A549 (cell line): ENCODE measurements at regions not wholly inside any gene's neighbourhood (a gene's known extent, or its start where the extent isn't known, plus 50 kb on each side); places are given as distances from the start of the nearest gene placed in this dataset.

Source experiments
- ATAC-seq, 2 experiments: fragments of 200-7000 bp in 1 of 2; fragments of >200 bp in 1 of 2; cut with Nextera tagmentation in 1 of 2; cut with Tn5 transposase in 1 of 2; 3 replicates each; pipeline versions ENCODE4 v1.8.0 to v1.9.1; 2018 to 2020; ENCODE audit warnings: mild to moderate bottlenecking in 1 of 2, moderate library complexity in 1 of 2
- CTCF ChIA-PET: fragments of 300-600 bp; sonication (Branson Sonifier 250); formaldehyde crosslinking; extraction: SDS; loops from one replicate; lab custom pipeline; 2021; ENCODE audit warnings: antibody characterized with exemption, inconsistent platforms; lab: Yijun Ruan, JAX
- POLR2A ChIA-PET: fragments of 350-600 bp; formaldehyde crosslinking; extraction: SDS; loops from one replicate; lab custom pipeline; 2021; ENCODE audit warnings: antibody characterized with exemption, inconsistent platforms; lab: Yijun Ruan, JAX
- DNase-seq, 2 experiments: peaks; one replicate each; pipeline versions ENCODE4 v3.0.0 to v3.0.0-alpha.2; 2011 to 2016; ENCODE audit warnings: low read depth in 1 of 2, low spot score in 1 of 2
- FAIRE-seq: peaks from 2 replicates; lab custom pipeline; 2011; peaks lifted over from hg19 to GRCh38; lab: Jason Lieb, UNC
- H3K27ac ChIP-seq, 2 experiments: fragments of >200 bp; sonication (Bioruptor Twin); formaldehyde crosslinking; 3 replicates each; pipeline ENCODE4 v1.5.1; 2016 to 2017
- H3K4me1 ChIP-seq: fragments of >200 bp; sonication (Bioruptor Twin); formaldehyde crosslinking; 3 replicates; pipeline ENCODE4 v1.6.1; 2016
- H3K4me2 ChIP-seq: fragments of >200 bp; sonication (Bioruptor Twin); formaldehyde crosslinking; 3 replicates; pipeline ENCODE4 v1.6.1; 2016
- H3K4me3 ChIP-seq: fragments of >200 bp; sonication (Bioruptor Twin); formaldehyde crosslinking; 3 replicates; pipeline ENCODE4 v1.5.1; 2016
- H3K9me3 ChIP-seq: fragments of >200 bp; sonication (Bioruptor Twin); formaldehyde crosslinking; 3 replicates; pipeline ENCODE4 v1.6.1; 2016
- EP300 ChIP-seq, 2 experiments: fragments of >200 bp; sonication (Bioruptor Twin); formaldehyde crosslinking; IDR thresholded peaks; 2 replicates in 1 of 2; 3 replicates in 1 of 2; pipeline ENCODE4 v1.6.1; 2016 to 2017
- HEYL ChIP-seq: fragments of 250-450 bp; sonication (Bioruptor Pico); IDR thresholded peaks from 2 replicates; pipeline ENCODE4 v1.8.0; 2021; ENCODE audit warnings: mild to moderate bottlenecking, moderate library complexity
- HOXA7 ChIP-seq: fragments of 250-450 bp; sonication (Bioruptor Pico); IDR thresholded peaks from 2 replicates; pipeline ENCODE4 v1.5.0; 2020; ENCODE audit warnings: mild to moderate bottlenecking, moderate library complexity
- HOXB13 ChIP-seq: fragments of 250-450 bp; sonication (Bioruptor Pico); IDR thresholded peaks from 2 replicates; pipeline ENCODE4 v1.5.0; 2020; ENCODE audit warnings: low read depth, mild to moderate bottlenecking, moderate library complexity
- JUNB ChIP-seq: fragments of >200 bp; sonication (Bioruptor Twin); formaldehyde crosslinking; IDR thresholded peaks from 2 replicates; pipeline ENCODE4 v1.6.1; 2016
- KDM5A ChIP-seq: fragments of 200-600 bp; sonication (generic); IDR thresholded peaks from 2 replicates; pipeline ENCODE4 v1.6.1; 2016; ENCODE audit warnings: antibody characterized with exemption, mild to moderate bottlenecking
- MAFK ChIP-seq: fragments of 450-650 bp; IDR thresholded peaks from 2 replicates; pipeline ENCODE4 v1.6.1; 2014; ENCODE audit not compliant: partially characterized antibody
- NFE2L2 ChIP-seq: fragments of 150-350 bp; conservative IDR thresholded peaks from 2 replicates; pipeline ENCODE4 v1.6.1; 2014; ENCODE audit warnings: low read length
- PHF8 ChIP-seq: fragments of 200-600 bp; sonication (generic); IDR thresholded peaks from 2 replicates; pipeline ENCODE4 v1.6.1; 2016; ENCODE audit warnings: low read depth, mild to moderate bottlenecking, antibody characterized with exemption, moderate library complexity, borderline replicate concordance
- RARB ChIP-seq: fragments of 250-450 bp; sonication (Bioruptor Pico); IDR thresholded peaks from 2 replicates; pipeline ENCODE4 v1.8.0; 2021; ENCODE audit warnings: mild to moderate bottlenecking, moderate library complexity
- TFCP2L1 ChIP-seq: fragments of 250-450 bp; sonication (Bioruptor Pico); IDR thresholded peaks from 2 replicates; pipeline ENCODE4 v1.5.0; 2021; ENCODE audit warnings: mild to moderate bottlenecking
- ZC3H11A ChIP-seq: fragments of 450-650 bp; IDR thresholded peaks from 2 replicates; pipeline ENCODE4 v1.6.1; 2014; ENCODE audit warnings: antibody characterized with exemption, mild to moderate bottlenecking
- ZFP36 ChIP-seq: fragments of 450-650 bp; IDR thresholded peaks from 2 replicates; pipeline ENCODE4 v1.6.1; 2014; ENCODE audit warnings: borderline replicate concordance; ENCODE audit not compliant: partially characterized antibody
- WGBS: methylation state at CpG from one replicate; pipeline ENCODE4 v1.1.6; 2017; ENCODE audit errors: missing lambda C conversion rate; 5-methylcytosine and 5-hydroxymethylcytosine counted together
- TF ChIP-seq, protein P1 (sequence below): fragments of 250-450 bp; sonication (Bioruptor Pico); IDR thresholded peaks from 2 replicates; pipeline ENCODE4 v1.5.0; 2020; ENCODE audit warnings: low read depth, mild to moderate bottlenecking, moderate library complexity
- TF ChIP-seq, protein P2 (sequence below): fragments of 250-450 bp; sonication (Bioruptor Pico); IDR thresholded peaks from 2 replicates; pipeline ENCODE4 v1.5.0; 2021; ENCODE audit warnings: mild to moderate bottlenecking, moderate library complexity, borderline replicate concordance
- TF ChIP-seq, protein P3 (sequence below): IDR thresholded peaks from 2 replicates; pipeline ENCODE4 v1.6.1; 2012
- TF ChIP-seq, protein P4 (sequence below): IDR thresholded peaks from 2 replicates; pipeline ENCODE4 v1.6.1; 2012
- TF ChIP-seq, protein P5 (sequence below): fragments of 450-650 bp; IDR thresholded peaks from 2 replicates; pipeline ENCODE4 v1.6.1; 2014; ENCODE audit warnings: antibody characterized with exemption

DNA sequence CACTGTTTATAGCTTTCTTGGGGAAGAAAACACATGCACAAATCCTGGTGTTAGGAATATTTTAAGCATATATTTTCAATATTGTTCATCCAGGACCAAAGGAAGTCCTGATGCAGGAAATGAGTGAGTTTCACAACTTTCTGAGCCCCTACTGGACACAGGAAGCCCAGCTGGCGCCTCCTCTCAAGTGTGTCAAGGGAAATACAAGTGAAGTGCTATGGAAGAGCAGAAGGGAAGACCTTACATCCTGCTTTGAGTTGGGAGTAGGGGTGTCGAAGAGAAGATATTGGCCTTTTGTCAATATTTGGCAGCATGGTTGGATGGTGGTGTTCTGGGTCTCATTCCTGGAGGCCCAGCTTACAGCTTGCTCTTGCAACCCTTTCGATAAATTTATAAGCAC is 66.1 kb upstream of the ZDHHC17 start:
- ChIA-PET CTCF (interaction anchor here (0.8 to 1.3 kb wide), 4 partner anchors 9 to 67 kb away, joined by 3 to 5 read pairs (median 3); no protein-coding TSS in a partner anchor), POLR2A (no interaction called here)
- no peak for DNase-seq
- ATAC-seq, result peak in 1 of 2 experiments; percentile 22; a peak in 1 of 6 replicates
- TF ChIP-seq, protein P1, sequence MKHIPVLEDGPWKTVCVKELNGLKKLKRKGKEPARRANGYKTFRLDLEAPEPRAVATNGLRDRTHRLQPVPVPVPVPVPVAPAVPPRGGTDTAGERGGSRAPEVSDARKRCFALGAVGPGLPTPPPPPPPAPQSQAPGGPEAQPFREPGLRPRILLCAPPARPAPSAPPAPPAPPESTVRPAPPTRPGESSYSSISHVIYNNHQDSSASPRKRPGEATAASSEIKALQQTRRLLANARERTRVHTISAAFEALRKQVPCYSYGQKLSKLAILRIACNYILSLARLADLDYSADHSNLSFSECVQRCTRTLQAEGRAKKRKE (CRISPR knock-in tag), result no peak
- TF ChIP-seq HOXA7 (CRISPR knock-in tag), result no peak
- no peak for TF ChIP-seq NFE2L2
- no peak for TF ChIP-seq ZFP36
- H3K4me2 ChIP-seq, result no peak overlapping the region
- no peak for FAIRE-seq
- H3K9me3 ChIP-seq, result no peaks in the 10 kb centered on the region
- no peak overlapping the region for H3K27ac ChIP-seq
- 89% methylated on average over 3 of the region's 3 CpGs for WGBS
- no peaks in the 10 kb centered on the region for H3K4me1 ChIP-seq
- H3K4me3 ChIP-seq, result no peak overlapping the region

DNA sequence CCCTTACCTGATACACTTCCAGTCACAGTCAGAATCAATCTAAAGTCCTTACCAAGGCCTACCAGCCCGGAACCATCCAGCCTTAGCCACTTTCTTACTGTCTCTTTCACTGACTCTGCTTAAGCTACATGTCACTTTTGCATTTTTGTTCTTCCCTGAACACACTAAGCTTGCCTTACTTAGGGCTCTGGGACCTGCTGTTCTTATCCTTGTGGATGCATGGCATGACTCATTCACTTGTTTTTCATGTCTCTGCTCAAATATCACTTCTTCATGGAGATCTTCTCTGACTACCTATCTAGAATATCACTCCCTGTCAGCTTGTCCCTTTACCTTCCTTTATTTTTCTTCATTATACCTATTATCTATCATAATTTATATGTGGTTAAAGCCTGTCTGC is 65.6 kb upstream of the ZDHHC17 start:
- TF ChIP-seq TFCP2L1 (CRISPR knock-in tag) (no peak), JUNB (no peak), HOXA7 (CRISPR knock-in tag) (no peak), HOXB13 (CRISPR knock-in tag) (no peak)
- TF ChIP-seq, protein P2, sequence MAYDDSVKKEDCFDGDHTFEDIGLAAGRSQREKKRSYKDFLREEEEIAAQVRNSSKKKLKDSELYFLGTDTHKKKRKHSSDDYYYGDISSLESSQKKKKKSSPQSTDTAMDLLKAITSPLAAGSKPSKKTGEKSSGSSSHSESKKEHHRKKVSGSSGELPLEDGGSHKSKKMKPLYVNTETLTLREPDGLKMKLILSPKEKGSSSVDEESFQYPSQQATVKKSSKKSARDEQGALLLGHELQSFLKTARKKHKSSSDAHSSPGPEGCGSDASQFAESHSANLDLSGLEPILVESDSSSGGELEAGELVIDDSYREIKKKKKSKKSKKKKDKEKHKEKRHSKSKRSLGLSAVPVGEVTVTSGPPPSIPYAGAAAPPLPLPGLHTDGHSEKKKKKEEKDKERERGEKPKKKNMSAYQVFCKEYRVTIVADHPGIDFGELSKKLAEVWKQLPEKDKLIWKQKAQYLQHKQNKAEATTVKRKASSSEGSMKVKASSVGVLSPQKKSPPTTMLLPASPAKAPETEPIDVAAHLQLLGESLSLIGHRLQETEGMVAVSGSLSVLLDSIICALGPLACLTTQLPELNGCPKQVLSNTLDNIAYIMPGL (CRISPR knock-in tag), result no peak
- TF ChIP-seq, protein P3, sequence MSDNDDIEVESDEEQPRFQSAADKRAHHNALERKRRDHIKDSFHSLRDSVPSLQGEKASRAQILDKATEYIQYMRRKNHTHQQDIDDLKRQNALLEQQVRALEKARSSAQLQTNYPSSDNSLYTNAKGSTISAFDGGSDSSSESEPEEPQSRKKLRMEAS, result no peak
- no peaks in the 10 kb centered on the region for H3K4me1 ChIP-seq
- CTCF ChIA-PET, result interaction anchor here (0.9 to 1.3 kb wide), 3 partner anchors 12 to 67 kb away, joined by 3 to 5 read pairs (median 3); no protein-coding TSS in a partner anchor
- DNase-seq, result no peak
- no peak overlapping the region for H3K4me2 ChIP-seq
- FAIRE-seq, result no peak
- WGBS, result 83% methylated on average over 1 of the region's 1 CpG
- no peak overlapping the region for H3K27ac ChIP-seq
- H3K9me3 ChIP-seq, result no peaks in the 10 kb centered on the region
- no peak overlapping the region for H3K4me3 ChIP-seq
- ATAC-seq, result no peak; a peak in 1 of 6 replicates
- POLR2A ChIA-PET, result no interaction called here

DNA sequence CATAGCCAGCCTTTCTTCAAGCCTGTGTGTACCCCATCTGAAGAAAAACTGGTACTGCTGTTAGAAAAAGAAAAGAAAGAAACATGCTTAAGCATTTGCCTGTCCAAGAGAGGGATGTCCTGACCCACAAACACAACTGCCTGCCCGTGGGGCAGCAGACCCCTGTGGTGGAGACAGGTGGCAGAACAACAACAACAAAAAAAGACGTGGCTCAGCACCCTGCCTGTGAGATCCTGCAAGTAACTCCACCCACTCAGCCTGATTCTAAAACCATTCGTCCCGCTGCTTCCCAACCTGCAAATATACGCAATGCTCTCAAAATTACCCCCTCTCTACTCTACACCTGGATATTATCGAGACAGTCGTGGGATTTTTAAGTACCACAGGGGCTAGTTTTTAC is 64.9 kb upstream of the ZDHHC17 start:
- no peak overlapping the region for H3K27ac ChIP-seq
- no peak for FAIRE-seq
- WGBS, result 56% methylated on average over 7 of the region's 7 CpGs
- no peak for DNase-seq
- no peak overlapping the region for H3K4me2 ChIP-seq
- no peak for TF ChIP-seq ZC3H11A
- no peak for TF ChIP-seq EP300 (IDR thresholded peaks at IDR 0.05)
- TF ChIP-seq TFCP2L1 (CRISPR knock-in tag), result no peak
- TF ChIP-seq, protein P4, sequence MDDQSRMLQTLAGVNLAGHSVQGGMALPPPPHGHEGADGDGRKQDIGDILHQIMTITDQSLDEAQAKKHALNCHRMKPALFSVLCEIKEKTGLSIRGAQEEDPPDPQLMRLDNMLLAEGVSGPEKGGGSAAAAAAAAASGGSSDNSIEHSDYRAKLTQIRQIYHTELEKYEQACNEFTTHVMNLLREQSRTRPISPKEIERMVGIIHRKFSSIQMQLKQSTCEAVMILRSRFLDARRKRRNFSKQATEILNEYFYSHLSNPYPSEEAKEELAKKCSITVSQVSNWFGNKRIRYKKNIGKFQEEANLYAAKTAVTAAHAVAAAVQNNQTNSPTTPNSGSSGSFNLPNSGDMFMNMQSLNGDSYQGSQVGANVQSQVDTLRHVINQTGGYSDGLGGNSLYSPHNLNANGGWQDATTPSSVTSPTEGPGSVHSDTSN, result no peak
- TF ChIP-seq KDM5A, result no peak
- TF ChIP-seq ZFP36, result no peak
- TF ChIP-seq HEYL (CRISPR knock-in tag), result no peak
- TF ChIP-seq, protein P5, sequence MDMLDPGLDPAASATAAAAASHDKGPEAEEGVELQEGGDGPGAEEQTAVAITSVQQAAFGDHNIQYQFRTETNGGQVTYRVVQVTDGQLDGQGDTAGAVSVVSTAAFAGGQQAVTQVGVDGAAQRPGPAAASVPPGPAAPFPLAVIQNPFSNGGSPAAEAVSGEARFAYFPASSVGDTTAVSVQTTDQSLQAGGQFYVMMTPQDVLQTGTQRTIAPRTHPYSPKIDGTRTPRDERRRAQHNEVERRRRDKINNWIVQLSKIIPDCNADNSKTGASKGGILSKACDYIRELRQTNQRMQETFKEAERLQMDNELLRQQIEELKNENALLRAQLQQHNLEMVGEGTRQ, result no peak
- no peak for TF ChIP-seq PHF8
- no peak for TF ChIP-seq MAFK
- TF ChIP-seq, protein P1 (CRISPR knock-in tag), result no peak
- TF ChIP-seq RARB, result no peak
- TF ChIP-seq, protein P2 (CRISPR knock-in tag), result no peak
- H3K4me1 ChIP-seq, result peaks cover 3% of the 10 kb centered on the region
- ChIA-PET CTCF (interaction anchor here (0.9 to 1.3 kb wide), 3 partner anchors 12 to 68 kb away, joined by 3 to 4 read pairs (median 3); no protein-coding TSS in a partner anchor), POLR2A (no interaction called here)
- peak in 1 of 2 experiments; percentile 19; a peak in 1 of 6 replicates for ATAC-seq
- no peak overlapping the region for H3K4me3 ChIP-seq
- H3K9me3 ChIP-seq, result no peaks in the 10 kb centered on the region
